NCI-H526 (cell line): ENCODE measurements at regions not wholly inside any gene's neighbourhood (a gene's known extent, or its start where the extent isn't known, plus 50 kb on each side); places are given as distances from the start of the nearest gene placed in this dataset.

Source experiments
- DNase-seq, 2 experiments: peaks; one replicate each; lab custom pipeline; 2025; lab: John Stamatoyannopoulos, UW

GRCh38 chr4:54992266-54992665 lies 133.1 kb downstream of the KDR start:
- DNase-seq, result no peak

GRCh38 chr4:54988655-54989054 lies 136.7 kb downstream of the KDR start:
- no peak for DNase-seq

GRCh38 chr4:54986095-54986846 lies 139.1 kb downstream of the KDR start:
- peak; percentile 37 to 70 for DNase-seq

- DNase-seq, result peak in 1 of 2 experiments; percentile 15
Observed at GRCh38 chr4:54976682-54977081, 148.7 kb downstream of the KDR start.

GRCh38 chr4:54976031-54976430 lies 149.4 kb downstream of the KDR start:
- no peak for DNase-seq

GRCh38 chr4:54973784-54974183 lies 151.6 kb downstream of the KDR start:
- DNase-seq, result no peak

- peak; percentile 58 to 76 for DNase-seq
Observed at GRCh38 chr4:54971474-54971950, 153.9 kb downstream of the KDR start.

- DNase-seq, result no peak
Observed at GRCh38 chr4:54967289-54967688, 158.1 kb downstream of the KDR start.

- DNase-seq, result peak; percentile 29 to 60
Observed at GRCh38 chr4:54961357-54961975, 163.9 kb downstream of the KDR start.

GRCh38 chr4:54959651-54960116 lies 165.7 kb downstream of the KDR start:
- no peak for DNase-seq

- DNase-seq, result no peak
Observed at GRCh38 chr4:54959131-54959530, 166.3 kb downstream of the KDR start.

- DNase-seq, result no peak
Observed at GRCh38 chr4:54958236-54958635, 167.2 kb downstream of the KDR start.

- no peak for DNase-seq
Observed at GRCh38 chr4:54954656-54955388, 170.6 kb downstream of the KDR start.

- DNase-seq, result peak in 1 of 2 experiments; percentile 2
Observed at GRCh38 chr4:54946741-54947140, 178.7 kb downstream of the KDR start.

- DNase-seq, result no peak
Observed at GRCh38 chr4:54945838-54946237, 179.6 kb downstream of the KDR start.

GRCh38 chr4:54942721-54943120 lies 182.7 kb downstream of the KDR start:
- DNase-seq, result no peak

GRCh38 chr4:54941994-54942552 lies 183.3 kb downstream of the KDR start:
- no peak for DNase-seq

GRCh38 chr4:54940996-54941865 lies 184.2 kb downstream of the KDR start:
- no peak for DNase-seq

GRCh38 chr4:54937501-54937900 lies 187.9 kb downstream of the KDR start:
- DNase-seq, result no peak

GRCh38 chr4:54933579-54933978 lies 191.8 kb downstream of the KDR start:
- DNase-seq, result no peak

GRCh38 chr4:54930226-54930625 lies 195.2 kb downstream of the KDR start:
- no peak for DNase-seq
